GM21381 (cell line): ENCODE measurements at regions not wholly inside any gene's neighbourhood (a gene's known extent, or its start where the extent isn't known, plus 50 kb on each side); places are given as distances from the start of the nearest gene placed in this dataset.
"Not testable (repeated sequence)": the region's sequence is repeated elsewhere in the genome, so short reads cannot be mapped to it uniquely, and the experiment has no call there.

Experiments
- ATAC-seq: cut with Tn5 transposase; IDR thresholded peaks from one replicate; pipeline ENCODE4 v1.9.1; 2021; ENCODE audit warnings: mild to moderate bottlenecking, moderate library complexity; ENCODE audit not compliant: unreplicated experiment

GRCh38 chr1:187504779-187505178, 676.0 kb downstream of the PLA2G4A start:
- ATAC-seq: no peak

- ATAC-seq: no peak
Measured at GRCh38 chr1:187509091-187509490, 680.3 kb downstream of the PLA2G4A start.

- ATAC-seq: no peak
Measured at GRCh38 chr1:187513190-187513589, 684.4 kb downstream of the PLA2G4A start.

- no peak for ATAC-seq
Measured at GRCh38 chr1:187514110-187514509, 685.4 kb downstream of the PLA2G4A start.

GRCh38 chr1:187516874-187517273, 688.1 kb downstream of the PLA2G4A start:
- ATAC-seq: no peak

GRCh38 chr1:187517546-187517945, 688.8 kb downstream of the PLA2G4A start:
- no peak for ATAC-seq

- ATAC-seq: no peak
Measured at GRCh38 chr1:187527346-187527745, 698.6 kb downstream of the PLA2G4A start.

- no peak for ATAC-seq
Measured at GRCh38 chr1:187537936-187538335, 709.2 kb downstream of the PLA2G4A start.

GRCh38 chr1:187549540-187549939, 720.8 kb downstream of the PLA2G4A start:
- no peak for ATAC-seq

GRCh38 chr1:187551061-187551460, 722.3 kb downstream of the PLA2G4A start:
- no peak for ATAC-seq

GRCh38 chr1:187563191-187563590, 734.4 kb downstream of the PLA2G4A start:
- ATAC-seq: no peak

GRCh38 chr1:187566354-187566753, 737.6 kb downstream of the PLA2G4A start:
- ATAC-seq: no peak

GRCh38 chr1:187568067-187568466, 739.3 kb downstream of the PLA2G4A start:
- ATAC-seq: no peak

- no peak for ATAC-seq
Measured at GRCh38 chr1:187570166-187570565, 741.4 kb downstream of the PLA2G4A start.

- ATAC-seq: no peak
Measured at GRCh38 chr1:187577610-187578009, 748.9 kb downstream of the PLA2G4A start.

- ATAC-seq: no peak
Measured at GRCh38 chr1:187588917-187589316, 760.2 kb downstream of the PLA2G4A start.

- no peak for ATAC-seq
Measured at GRCh38 chr1:187605736-187606135, 777.0 kb downstream of the PLA2G4A start.

- not testable (repeated sequence) for ATAC-seq
Measured at GRCh38 chr1:187615853-187616735, 787.3 kb downstream of the PLA2G4A start.

- ATAC-seq: not testable (repeated sequence)
Measured at GRCh38 chr1:187616830-187617229, 788.1 kb downstream of the PLA2G4A start.

- no peak for ATAC-seq
Measured at GRCh38 chr1:187617776-187618175, 789.0 kb downstream of the PLA2G4A start.

- ATAC-seq: no peak
Measured at GRCh38 chr1:187619175-187619574, 790.4 kb downstream of the PLA2G4A start.

GRCh38 chr1:187621951-187622350, 793.2 kb downstream of the PLA2G4A start:
- ATAC-seq: no peak

- no peak for ATAC-seq
Measured at GRCh38 chr1:187622545-187622944, 793.8 kb downstream of the PLA2G4A start.
